MCF 10A (cell line): ENCODE measurements at regions not wholly inside any gene's neighbourhood (a gene's known extent, or its start where the extent isn't known, plus 50 kb on each side); places are given as distances from the start of the nearest gene placed in this dataset.

Experiments
- BruUV-seq: library from RNA; stranded (reverse); fragments of 400-500 nt; replicated peaks from 2 replicates; lab custom pipeline; 2021; lab: Mats Ljungman, UMichigan
- CTCF ChIA-PET: fragments of 300-600 bp; sonication (Branson Sonifier 250); formaldehyde crosslinking; extraction: SDS; loops from one replicate; lab custom pipeline; 2021; ENCODE audit warnings: antibody characterized with exemption, inconsistent platforms; lab: Yijun Ruan, JAX
- POLR2A ChIA-PET: fragments of 300-600, 350-650 bp; sonication (Branson Sonifier 250); formaldehyde crosslinking; extraction: SDS; loops from one replicate; lab custom pipeline; 2020; ENCODE audit warnings: antibody characterized with exemption, inconsistent platforms; lab: Yijun Ruan, JAX
- DNase-seq: peaks from one replicate; pipeline ENCODE4 v3.0.0-alpha.2; 2018; ENCODE audit not compliant: unreplicated experiment
- H3K27ac Mint-ChIP-seq: one replicate; pipeline ENCODE4 v1.8.0; 2022; ENCODE audit warnings: mild to moderate bottlenecking, low read depth, mixed read lengths; ENCODE audit not compliant: unreplicated experiment
- H3K27me3 Mint-ChIP-seq: one replicate; pipeline ENCODE4 v1.8.0; 2022; ENCODE audit warnings: mixed read lengths; ENCODE audit not compliant: insufficient read depth, unreplicated experiment
- H3K36me3 Mint-ChIP-seq: one replicate; pipeline ENCODE4 v1.8.0; 2022; ENCODE audit warnings: mild to moderate bottlenecking, moderate library complexity, mixed read lengths; ENCODE audit not compliant: insufficient read depth, unreplicated experiment
- H3K4me1 Mint-ChIP-seq: one replicate; pipeline ENCODE4 v1.8.0; 2022; ENCODE audit warnings: mixed read lengths; ENCODE audit not compliant: insufficient read depth, unreplicated experiment
- H3K4me3 Mint-ChIP-seq: one replicate; pipeline ENCODE4 v1.8.0; 2022; ENCODE audit warnings: mild to moderate bottlenecking, moderate library complexity, mixed read lengths; ENCODE audit not compliant: unreplicated experiment
- H3K9me3 Mint-ChIP-seq: one replicate; pipeline ENCODE4 v1.8.0; 2022; ENCODE audit warnings: mixed read lengths; ENCODE audit not compliant: unreplicated experiment
- intact Hi-C: fragments of 100-400 bp; cut with micrococcal nuclease; formaldehyde crosslinking; loops from 2 replicates; pipeline ENCODE4 v1.14.1; 2022
- TF ChIP-seq, protein P1 (sequence below): fragments of 200-600 bp; IDR thresholded peaks from one replicate; pipeline ENCODE4 v1.8.0; 2022; ENCODE audit warnings: antibody characterized with exemption, mild to moderate bottlenecking; ENCODE audit not compliant: unreplicated experiment

DNA sequence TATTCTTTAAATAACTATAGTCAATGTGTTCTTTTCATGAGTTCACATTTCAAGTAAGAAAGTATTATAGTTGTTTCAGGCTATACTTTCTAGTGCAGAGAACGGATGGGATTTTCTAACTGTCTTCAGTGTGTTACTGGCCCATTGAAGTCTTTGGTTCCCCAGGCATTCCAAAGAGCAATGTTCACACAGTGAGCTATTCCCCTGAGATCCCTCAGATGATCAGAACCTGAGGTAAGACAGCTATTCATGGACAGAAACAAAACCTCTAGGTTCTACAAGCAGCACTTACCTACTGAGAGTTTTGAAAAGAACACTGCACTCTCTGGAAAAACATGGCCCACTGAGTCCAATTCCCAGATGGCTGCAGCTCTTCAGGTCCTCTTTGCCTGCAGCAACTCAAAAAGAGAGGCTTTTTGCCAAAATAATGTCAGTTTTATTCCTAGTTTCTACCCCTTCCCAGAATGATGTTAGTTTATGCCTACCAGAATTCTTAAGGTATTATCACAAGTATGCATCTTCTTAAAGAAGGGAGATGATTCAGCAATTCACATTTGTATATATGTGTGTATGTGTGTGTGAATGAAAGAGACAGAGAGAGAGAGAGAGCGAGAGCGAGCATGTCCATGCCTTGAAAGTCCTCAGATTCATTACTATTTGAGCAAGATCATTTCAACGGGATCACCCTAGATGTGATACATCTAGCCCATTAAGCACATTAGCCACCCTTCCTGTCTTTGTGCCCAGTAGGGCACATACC lies 146.1 kb downstream of the PDHA2 start:
- no TSS peak for BruUV-seq
- intact Hi-C loops: no loop called here
- ChIA-PET CTCF (interaction anchor here (0.6 kb wide), 1 partner anchor 187 kb away, joined by 3 read pairs; no protein-coding TSS in a partner anchor), POLR2A (no interaction called here)
- Mint-ChIP-seq H3K4me1 (no peaks in the 10 kb centered on the region), H3K9me3 (no peaks in the 10 kb centered on the region), H3K4me3 (no peak overlapping the region), H3K27ac (no peak overlapping the region), H3K27me3 (no peaks in the 10 kb centered on the region), H3K36me3 (no peaks in the 10 kb centered on the region)
- DNase-seq: no peak
- TF ChIP-seq, protein P1, sequence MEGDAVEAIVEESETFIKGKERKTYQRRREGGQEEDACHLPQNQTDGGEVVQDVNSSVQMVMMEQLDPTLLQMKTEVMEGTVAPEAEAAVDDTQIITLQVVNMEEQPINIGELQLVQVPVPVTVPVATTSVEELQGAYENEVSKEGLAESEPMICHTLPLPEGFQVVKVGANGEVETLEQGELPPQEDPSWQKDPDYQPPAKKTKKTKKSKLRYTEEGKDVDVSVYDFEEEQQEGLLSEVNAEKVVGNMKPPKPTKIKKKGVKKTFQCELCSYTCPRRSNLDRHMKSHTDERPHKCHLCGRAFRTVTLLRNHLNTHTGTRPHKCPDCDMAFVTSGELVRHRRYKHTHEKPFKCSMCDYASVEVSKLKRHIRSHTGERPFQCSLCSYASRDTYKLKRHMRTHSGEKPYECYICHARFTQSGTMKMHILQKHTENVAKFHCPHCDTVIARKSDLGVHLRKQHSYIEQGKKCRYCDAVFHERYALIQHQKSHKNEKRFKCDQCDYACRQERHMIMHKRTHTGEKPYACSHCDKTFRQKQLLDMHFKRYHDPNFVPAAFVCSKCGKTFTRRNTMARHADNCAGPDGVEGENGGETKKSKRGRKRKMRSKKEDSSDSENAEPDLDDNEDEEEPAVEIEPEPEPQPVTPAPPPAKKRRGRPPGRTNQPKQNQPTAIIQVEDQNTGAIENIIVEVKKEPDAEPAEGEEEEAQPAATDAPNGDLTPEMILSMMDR: no peak

DNA sequence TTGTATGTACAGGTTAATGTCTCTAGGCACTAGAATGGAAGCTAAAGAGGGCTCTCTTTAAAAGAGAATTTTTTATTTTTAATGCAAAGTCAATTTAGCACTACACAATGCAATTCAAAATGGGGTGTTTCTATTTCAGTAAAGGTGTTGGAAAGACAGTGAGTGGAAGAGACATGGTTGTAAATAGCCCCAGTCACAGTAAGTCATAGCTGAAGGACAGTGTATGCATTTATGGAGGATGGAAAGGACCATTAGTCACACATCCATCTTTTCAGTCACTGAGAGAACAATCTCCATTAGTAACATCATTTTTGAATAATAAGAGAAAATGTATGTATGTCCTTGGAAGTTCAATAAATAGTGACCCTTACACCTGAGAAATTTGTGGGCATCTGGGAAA lies 148.0 kb downstream of the PDHA2 start:
- CTCF ChIA-PET: interaction anchor here (1.0 kb wide), 1 partner anchor 17 kb away, joined by 3 read pairs; no protein-coding TSS in a partner anchor
- H3K4me1 Mint-ChIP-seq: no peaks in the 10 kb centered on the region
- H3K9me3 Mint-ChIP-seq: no peaks in the 10 kb centered on the region
- TF ChIP-seq, protein P1: no peak
- DNase-seq: no peak
- H3K36me3 Mint-ChIP-seq: no peaks in the 10 kb centered on the region
- BruUV-seq: no TSS peak
- H3K4me3 Mint-ChIP-seq: no peak overlapping the region
- no peaks in the 10 kb centered on the region for H3K27me3 Mint-ChIP-seq
- H3K27ac Mint-ChIP-seq: no peak overlapping the region
- POLR2A ChIA-PET: interaction anchor here (0.6 kb wide), 2 partner anchors 338 to 1518 kb away, joined by 3 read pairs; no protein-coding TSS in a partner anchor
- intact Hi-C loops: no loop called here

DNA sequence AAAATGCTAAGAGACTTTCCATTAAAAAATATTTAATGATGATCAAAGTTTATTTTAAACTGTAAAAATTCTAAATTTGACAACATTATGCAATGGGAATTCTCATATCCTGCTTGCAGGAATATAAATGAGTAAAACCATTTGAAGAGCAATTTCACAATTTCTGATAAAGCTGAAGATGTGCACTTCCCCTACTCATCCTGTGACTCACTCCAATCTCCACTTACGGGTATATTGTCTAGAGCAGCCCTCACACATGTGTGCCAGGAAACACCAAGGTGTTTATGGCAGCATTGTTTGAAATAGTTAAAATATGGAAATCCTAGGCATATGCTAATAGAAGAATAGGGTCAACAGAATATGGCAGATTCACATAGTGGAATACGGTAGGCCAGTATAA lies 158.4 kb downstream of the PDHA2 start:
- peaks cover 6% of the 10 kb centered on the region for H3K9me3 Mint-ChIP-seq
- H3K4me1 Mint-ChIP-seq: peaks cover 5% of the 10 kb centered on the region
- no TSS peak for BruUV-seq
- POLR2A ChIA-PET: interaction anchor here (1.0 kb wide), 1 partner anchor 9 kb away, joined by 3 read pairs; no protein-coding TSS in a partner anchor
- intact Hi-C loops: no loop called here
- no peaks in the 10 kb centered on the region for H3K27me3 Mint-ChIP-seq
- TF ChIP-seq, protein P1: no peak
- no peaks in the 10 kb centered on the region for H3K36me3 Mint-ChIP-seq
- CTCF ChIA-PET: interaction anchor here (1.1 kb wide), 1 partner anchor 8 kb away, joined by 3 read pairs; no protein-coding TSS in a partner anchor
- H3K27ac Mint-ChIP-seq: no peak overlapping the region
- DNase-seq: peak; percentile 53
- H3K4me3 Mint-ChIP-seq: no peak overlapping the region

GRCh38 chr4:96003951-96004740 lies 164.3 kb downstream of the PDHA2 start:
- H3K27ac Mint-ChIP-seq: no peak overlapping the region
- H3K9me3 Mint-ChIP-seq: no peaks in the 10 kb centered on the region
- POLR2A ChIA-PET: no interaction called here
- intact Hi-C loops: no loop called here
- no peaks in the 10 kb centered on the region for H3K4me1 Mint-ChIP-seq
- no peak overlapping the region for H3K4me3 Mint-ChIP-seq
- CTCF ChIA-PET: interaction anchor here (0.5 to 1.0 kb wide), 3 partner anchors 13 to 492 kb away, joined by 3 to 4 read pairs (median 3); no protein-coding TSS in a partner anchor
- TF ChIP-seq, protein P1: no peak
- no peaks in the 10 kb centered on the region for H3K36me3 Mint-ChIP-seq
- BruUV-seq: no TSS peak
- no peak for DNase-seq
- H3K27me3 Mint-ChIP-seq: no peaks in the 10 kb centered on the region
